Sigmoid colon (tissue), 6 donors: ENCODE measurements at regions not wholly inside any gene's neighbourhood (a gene's known extent, or its start where the extent isn't known, plus 50 kb on each side); places are given as distances from the start of the nearest gene placed in this dataset.

ENCODE experiments used
- DNase-seq: peaks from one replicate; pipeline ENCODE4 v3.0.0-alpha.2; 2019
- H3K27ac ChIP-seq, 4 donors: fragments of 200-600 bp; sonication (generic); one replicate each; pipeline ENCODE4 v1.5.1; 2016 to 2019; ENCODE audit warnings: mild to moderate bottlenecking in 1 of 4
- H3K27me3 ChIP-seq, 3 donors: fragments of 200-600 bp; sonication (generic); one replicate each; pipeline ENCODE4 v1.5.1; 2019; ENCODE audit warnings: mild to moderate bottlenecking in 1 of 3
- H3K36me3 ChIP-seq, 4 donors: fragments of 200-600 bp; sonication (generic); one replicate each; pipeline ENCODE4 v1.5.1; 2016 to 2019
- H3K4me1 ChIP-seq, 4 donors: fragments of 200-600 bp; sonication (generic); one replicate each; pipeline ENCODE4 v1.5.1; 2017 to 2019
- H3K4me3 ChIP-seq, 4 donors: fragments of 200-600 bp; sonication (generic); one replicate each; pipeline ENCODE4 v1.5.1; 2017 to 2019; ENCODE audit warnings: mild to moderate bottlenecking in 2 of 4, moderate library complexity in 1 of 4
- H3K9me3 ChIP-seq, 4 donors: fragments of 200-600 bp in 3 of 4; sonication (generic) in 3 of 4; one replicate each; pipeline versions ENCODE4 v1.5.1 to v1.6.1; 2013 to 2019
- EP300 ChIP-seq, 4 donors: sonication (generic); formaldehyde crosslinking; IDR thresholded peaks; one replicate each; pipeline ENCODE4 v1.6.1; 2017; ENCODE audit warnings: antibody characterized with exemption in 4 of 4
- POLR2A ChIP-seq, 2 donors: fragments of 450-650 bp; IDR thresholded peaks; one replicate each; pipeline ENCODE4 v1.6.1; 2016; ENCODE audit warnings: antibody characterized with exemption in 2 of 2, mild to moderate bottlenecking in 2 of 2, moderate library complexity in 2 of 2
- POLR2AphosphoS5 ChIP-seq, 4 donors: sonication (generic); formaldehyde crosslinking; IDR thresholded peaks; one replicate each; pipeline ENCODE4 v1.6.1; 2017; ENCODE audit warnings: antibody characterized with exemption in 4 of 4
- WGBS, 2 donors: extraction: QIAGEN DNeasy Blood & Tissue Kit; methylation state at CpG; one replicate each; pipeline ENCODE4 v1.1.7; 2013; 5-methylcytosine and 5-hydroxymethylcytosine counted together
- intact Hi-C: fragments of 100-400 bp; cut with DNase I; formaldehyde crosslinking; loops from one replicate; pipeline ENCODE4 v1.15.1; 2023
- TF ChIP-seq, protein P1 (sequence below), 4 experiments: fragments of 450-650 bp in 3 of 4; fragments of 200-600 bp in 1 of 4; IDR thresholded peaks; one replicate each; pipeline ENCODE4 v1.5.1; 2016 to 2019; ENCODE audit warnings: antibody characterized with exemption in 4 of 4, mild to moderate bottlenecking in 3 of 4, moderate library complexity in 2 of 4
- donor health status: healthy with polysubstance abuse.
- donor health status: healthy.

DNA sequence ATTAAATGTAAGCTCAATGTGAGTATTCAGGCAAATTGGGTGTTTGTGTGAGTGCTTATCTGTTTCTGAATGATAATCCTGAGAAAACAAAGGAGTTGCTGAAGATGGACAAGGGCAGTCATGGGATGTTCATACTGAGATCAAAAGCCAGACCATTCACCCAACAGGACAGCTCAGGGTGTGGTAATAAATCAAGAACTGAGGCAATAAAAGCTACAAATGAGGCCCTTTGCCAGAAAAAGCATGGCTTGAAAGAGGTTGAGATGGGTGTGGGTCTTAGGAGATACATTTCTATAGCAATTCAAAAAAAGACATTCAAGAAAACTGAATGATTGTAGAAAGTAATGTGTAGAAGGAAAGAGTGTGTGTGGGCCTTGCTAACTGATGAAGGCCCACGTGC is 425.8 kb upstream of the BOD1L1 start:
- Histone ChIP-seq H3K27ac (no peak overlapping the region), H3K4me1 (no peaks in the 10 kb centered on the region), H3K4me3 (no peak overlapping the region), H3K9me3 (no peaks in the 10 kb centered on the region), H3K27me3 (no peaks in the 10 kb centered on the region), H3K36me3 (no peaks in the 10 kb centered on the region)
- intact Hi-C loops = no loop called here
- no peak for DNase-seq
- 31 to 68% methylated on average over 1 of the region's 1 CpG for WGBS, 2 donors
- TF ChIP-seq, protein P1, sequence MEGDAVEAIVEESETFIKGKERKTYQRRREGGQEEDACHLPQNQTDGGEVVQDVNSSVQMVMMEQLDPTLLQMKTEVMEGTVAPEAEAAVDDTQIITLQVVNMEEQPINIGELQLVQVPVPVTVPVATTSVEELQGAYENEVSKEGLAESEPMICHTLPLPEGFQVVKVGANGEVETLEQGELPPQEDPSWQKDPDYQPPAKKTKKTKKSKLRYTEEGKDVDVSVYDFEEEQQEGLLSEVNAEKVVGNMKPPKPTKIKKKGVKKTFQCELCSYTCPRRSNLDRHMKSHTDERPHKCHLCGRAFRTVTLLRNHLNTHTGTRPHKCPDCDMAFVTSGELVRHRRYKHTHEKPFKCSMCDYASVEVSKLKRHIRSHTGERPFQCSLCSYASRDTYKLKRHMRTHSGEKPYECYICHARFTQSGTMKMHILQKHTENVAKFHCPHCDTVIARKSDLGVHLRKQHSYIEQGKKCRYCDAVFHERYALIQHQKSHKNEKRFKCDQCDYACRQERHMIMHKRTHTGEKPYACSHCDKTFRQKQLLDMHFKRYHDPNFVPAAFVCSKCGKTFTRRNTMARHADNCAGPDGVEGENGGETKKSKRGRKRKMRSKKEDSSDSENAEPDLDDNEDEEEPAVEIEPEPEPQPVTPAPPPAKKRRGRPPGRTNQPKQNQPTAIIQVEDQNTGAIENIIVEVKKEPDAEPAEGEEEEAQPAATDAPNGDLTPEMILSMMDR (IDR thresholded peaks at IDR 0.05) = no peak
- TF ChIP-seq POLR2AphosphoS5 (IDR thresholded peaks at IDR 0.05) = no peak
- no peak for TF ChIP-seq EP300 (IDR thresholded peaks at IDR 0.05)
- TF ChIP-seq POLR2A (IDR thresholded peaks at IDR 0.05) = no peak

DNA sequence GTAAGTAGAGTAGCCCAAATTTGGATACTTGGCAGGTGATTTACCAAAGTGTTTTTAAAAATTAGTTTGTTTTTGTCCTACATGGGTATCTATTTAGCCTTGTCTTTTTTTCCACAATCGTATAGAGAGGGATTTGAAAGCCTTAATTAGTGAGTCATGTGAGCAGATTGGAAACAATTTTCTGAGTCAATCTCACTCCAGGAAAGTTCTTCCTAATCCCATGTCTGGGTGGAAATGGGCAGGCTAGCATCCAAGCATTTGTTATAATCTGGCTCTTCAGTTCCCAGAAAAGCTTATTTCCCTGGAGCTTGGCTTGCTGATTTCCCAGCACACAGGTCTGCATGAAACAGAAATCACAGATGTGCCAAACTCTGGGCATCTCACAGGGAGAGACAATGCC is 426.9 kb upstream of the BOD1L1 start:
- Histone ChIP-seq H3K9me3 (no peaks in the 10 kb centered on the region), H3K27ac (no peak overlapping the region), H3K4me1 (no peaks in the 10 kb centered on the region), H3K36me3 (no peaks in the 10 kb centered on the region), H3K4me3 (no peak overlapping the region), H3K27me3 (no peaks in the 10 kb centered on the region)
- TF ChIP-seq POLR2A (IDR thresholded peaks at IDR 0.05) = no peak
- TF ChIP-seq EP300 (IDR thresholded peaks at IDR 0.05) = no peak
- TF ChIP-seq, protein P1 (IDR thresholded peaks at IDR 0.05) = no peak
- no peak for TF ChIP-seq POLR2AphosphoS5 (IDR thresholded peaks at IDR 0.05)
- no peak for DNase-seq
- intact Hi-C loops = no loop called here
- WGBS, 2 donors = 77 to 87% methylated on average over 1 of the region's 1 CpG

DNA sequence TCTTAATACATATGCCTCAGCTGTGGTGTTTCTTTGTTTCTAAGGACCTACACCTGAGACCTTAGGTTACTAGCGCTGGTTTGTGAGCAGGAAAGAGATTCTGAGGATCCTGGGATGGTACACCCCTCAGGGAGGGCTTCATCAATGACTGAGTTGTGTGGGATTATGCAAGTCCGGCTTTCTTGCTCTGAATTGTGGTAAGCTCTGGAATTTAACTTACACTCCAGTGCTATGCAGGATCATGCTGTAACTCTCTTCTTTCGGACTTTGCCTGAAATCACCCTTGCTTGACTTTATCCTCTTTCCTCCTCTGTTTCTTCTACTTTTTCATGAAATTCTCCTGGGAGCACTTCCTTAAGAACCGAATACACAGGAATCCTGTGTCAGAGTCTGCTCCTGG is 431.5 kb upstream of the BOD1L1 start:
- Histone ChIP-seq H3K27me3 (no peaks in the 10 kb centered on the region), H3K27ac (no peak overlapping the region), H3K4me1 (no peaks in the 10 kb centered on the region), H3K9me3 (no peaks in the 10 kb centered on the region), H3K4me3 (no peak overlapping the region), H3K36me3 (no peaks in the 10 kb centered on the region)
- WGBS, 2 donors = 64 to 65% methylated on average over 4 of the region's 4 CpGs
- no peak for DNase-seq
- intact Hi-C loops = no loop called here
- no peak for TF ChIP-seq EP300 (IDR thresholded peaks at IDR 0.05)
- TF ChIP-seq POLR2AphosphoS5 (IDR thresholded peaks at IDR 0.05) = no peak
- TF ChIP-seq POLR2A (IDR thresholded peaks at IDR 0.05) = no peak
- TF ChIP-seq, protein P1 (IDR thresholded peaks at IDR 0.05) = no peak

DNA sequence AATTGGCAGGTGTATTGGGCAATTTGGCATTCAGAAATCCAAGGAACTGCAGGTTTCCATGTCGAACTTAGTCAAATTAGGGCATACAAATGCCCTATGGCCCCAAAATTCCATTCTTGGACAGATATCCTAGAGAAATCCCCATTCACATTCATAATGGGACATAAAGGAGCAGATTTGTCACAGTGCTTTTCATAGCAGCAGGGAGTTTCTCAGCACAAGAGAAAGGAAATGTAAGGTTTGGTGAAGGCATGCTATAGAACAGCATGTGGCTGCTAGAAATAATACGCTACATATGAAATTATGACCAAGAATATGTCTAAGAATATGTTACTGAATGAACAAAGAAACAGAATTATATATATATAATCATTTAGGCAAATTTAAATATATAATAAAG is 437.5 kb upstream of the BOD1L1 start:
- TF ChIP-seq, protein P1 (IDR thresholded peaks at IDR 0.05) = no peak
- TF ChIP-seq POLR2AphosphoS5 (IDR thresholded peaks at IDR 0.05) = no peak
- TF ChIP-seq EP300 (IDR thresholded peaks at IDR 0.05) = no peak
- no peak for TF ChIP-seq POLR2A (IDR thresholded peaks at IDR 0.05)
- H3K9me3 ChIP-seq = no peaks in the 10 kb centered on the region
- intact Hi-C loops = no loop called here
- H3K4me3 ChIP-seq = no peak overlapping the region
- H3K36me3 ChIP-seq = no peaks in the 10 kb centered on the region
- no peak overlapping the region for H3K27ac ChIP-seq
- no peaks in the 10 kb centered on the region for H3K27me3 ChIP-seq
- DNase-seq = no peak
- no peaks in the 10 kb centered on the region for H3K4me1 ChIP-seq
- WGBS, 2 donors = 82 to 87% methylated on average over 2 of the region's 2 CpGs

DNA sequence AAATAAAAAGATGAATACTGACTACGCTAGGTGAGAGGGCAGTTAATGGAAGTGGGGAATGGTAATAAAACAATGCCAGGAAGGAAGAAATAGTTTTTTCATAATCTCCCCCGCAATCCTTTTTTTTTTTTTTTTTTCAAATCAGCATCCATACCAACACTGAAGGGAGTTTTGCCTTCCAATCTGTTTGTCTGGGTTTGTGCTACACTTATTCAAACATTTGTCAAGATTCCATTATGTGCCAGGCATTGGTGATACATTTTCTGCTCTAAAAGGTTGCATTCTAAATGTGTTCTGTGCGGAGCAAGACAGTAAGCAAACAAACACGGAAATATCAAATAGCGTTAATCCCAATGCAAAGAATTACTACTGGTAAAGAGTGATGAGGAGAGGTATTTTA is 437.9 kb upstream of the BOD1L1 start:
- Histone ChIP-seq H3K27ac (no peak overlapping the region), H3K9me3 (no peaks in the 10 kb centered on the region), H3K4me1 (no peaks in the 10 kb centered on the region), H3K36me3 (no peaks in the 10 kb centered on the region), H3K4me3 (no peak overlapping the region), H3K27me3 (no peaks in the 10 kb centered on the region)
- no peak for DNase-seq
- intact Hi-C loops = no loop called here
- WGBS, 2 donors = 93 to 95% methylated on average over 5 of the region's 5 CpGs
- TF ChIP-seq POLR2AphosphoS5 (IDR thresholded peaks at IDR 0.05) (no peak), POLR2A (IDR thresholded peaks at IDR 0.05) (no peak), EP300 (IDR thresholded peaks at IDR 0.05) (no peak)
- TF ChIP-seq, protein P1 (IDR thresholded peaks at IDR 0.05) = no peak
